Colonic mucosa (tissue), 4 donors: ENCODE measurements at regions not wholly inside any gene's neighbourhood (a gene's known extent, or its start where the extent isn't known, plus 50 kb on each side); places are given as distances from the start of the nearest gene placed in this dataset.

Experiments
- DNase-seq: peaks from one replicate; pipeline ENCODE4 v3.0.0-alpha.2; 2020
- H3K27ac ChIP-seq: fragments of 200-600 bp; one replicate; pipeline ENCODE4 v1.8.0; 2021
- H3K27me3 ChIP-seq: fragments of 200-600 bp; one replicate; pipeline ENCODE4 v1.8.0; 2021
- H3K36me3 ChIP-seq: fragments of 200-600 bp; one replicate; pipeline ENCODE4 v1.8.0; 2021
- H3K4me1 ChIP-seq: fragments of 200-600 bp; one replicate; pipeline ENCODE4 v1.8.0; 2021; ENCODE audit warnings: mild to moderate bottlenecking
- H3K4me3 ChIP-seq: fragments of 200-600 bp; one replicate; pipeline ENCODE4 v1.8.0; 2021
- H3K9ac ChIP-seq, 2 donors: one replicate each; pipeline ENCODE4 v1.7.0; 2013; ENCODE audit warnings: control low read depth in 2 of 2, low read depth in 2 of 2, low read length in 2 of 2
- H3K9me3 ChIP-seq: fragments of 200-600 bp; one replicate; pipeline ENCODE4 v1.8.0; 2021
- CTCF ChIP-seq: fragments of 200-600 bp; IDR thresholded peaks from one replicate; pipeline ENCODE4 v1.8.0; 2022; ENCODE audit warnings: antibody characterized with exemption, mild to moderate bottlenecking
- intact Hi-C: fragments of 100-400 bp; cut with DNase I; formaldehyde crosslinking; loops from one replicate; pipeline ENCODE4 v1.14.1; 2022
- donor health status: healthy.
- donor health status: DM: no; HTN: no; CAD: no.
- donor health status: DM: no; HTN: no; CAD: no.

- DNase-seq = no peak
These were observed 190.0 kb upstream of the POT1 start for GRCh38 chr7:125119559-125120115.

GRCh38 chr7:125118444-125118843 is 188.8 kb upstream of the POT1 start:
- TF ChIP-seq CTCF = no peak
- H3K27ac ChIP-seq = no peak overlapping the region
- intact Hi-C loops = no loop called here
- no peaks in the 10 kb centered on the region for H3K36me3 ChIP-seq
- DNase-seq = no peak
- no peaks in the 10 kb centered on the region for H3K9me3 ChIP-seq
- no peak overlapping the region for H3K4me3 ChIP-seq
- no peaks in the 10 kb centered on the region for H3K27me3 ChIP-seq
- H3K4me1 ChIP-seq = no peaks in the 10 kb centered on the region
- no peak overlapping the region for H3K9ac ChIP-seq

More at GRCh38 chr7:125119559-125120115, 190.0 kb upstream of the POT1 start:
- Histone ChIP-seq H3K27me3 (no peaks in the 10 kb centered on the region), H3K9ac (no peak overlapping the region), H3K4me1 (no peaks in the 10 kb centered on the region), H3K4me3 (no peak overlapping the region), H3K27ac (no peak overlapping the region), H3K36me3 (no peaks in the 10 kb centered on the region), H3K9me3 (no peaks in the 10 kb centered on the region)
- TF ChIP-seq CTCF = no peak
- intact Hi-C loops = no loop called here

GRCh38 chr7:125112850-125113249 is 183.2 kb upstream of the POT1 start:
- Histone ChIP-seq H3K9ac (no peak overlapping the region), H3K27ac (no peak overlapping the region), H3K27me3 (no peaks in the 10 kb centered on the region), H3K36me3 (no peaks in the 10 kb centered on the region), H3K9me3 (no peaks in the 10 kb centered on the region), H3K4me1 (no peaks in the 10 kb centered on the region), H3K4me3 (no peak overlapping the region)
- no peak for DNase-seq
- no peak for TF ChIP-seq CTCF
- intact Hi-C loops = no loop called here

GRCh38 chr7:125099519-125099918 is 169.9 kb upstream of the POT1 start:
- no peak for DNase-seq
- no peak overlapping the region for H3K27ac ChIP-seq
- intact Hi-C loops = no loop called here
- no peaks in the 10 kb centered on the region for H3K27me3 ChIP-seq
- no peaks in the 10 kb centered on the region for H3K36me3 ChIP-seq
- no peak overlapping the region for H3K4me3 ChIP-seq
- no peaks in the 10 kb centered on the region for H3K4me1 ChIP-seq
- H3K9ac ChIP-seq = no peak overlapping the region
- no peak for TF ChIP-seq CTCF
- H3K9me3 ChIP-seq = no peaks in the 10 kb centered on the region

- Histone ChIP-seq H3K27ac (no peak overlapping the region), H3K9ac (no peak overlapping the region), H3K36me3 (no peaks in the 10 kb centered on the region), H3K4me1 (no peaks in the 10 kb centered on the region), H3K9me3 (no peaks in the 10 kb centered on the region), H3K27me3 (no peaks in the 10 kb centered on the region), H3K4me3 (no peak overlapping the region)
- DNase-seq = no peak
- TF ChIP-seq CTCF = no peak
- intact Hi-C loops = no loop called here
These were observed 168.8 kb upstream of the POT1 start for GRCh38 chr7:125098377-125098970.
